HK-2 (cell line): ENCODE measurements at regions not wholly inside any gene's neighbourhood (a gene's known extent, or its start where the extent isn't known, plus 50 kb on each side); places are given as distances from the start of the nearest gene placed in this dataset.

ENCODE experiments used
- DNase-seq: peaks from one replicate; pipeline ENCODE4 v3.0.0-alpha.2; 2018; ENCODE audit not compliant: unreplicated experiment

- no peak for DNase-seq
Observed at GRCh38 chr12:77777274-77777673, 53.4 kb upstream of the NAV3 start.

GRCh38 chr12:77774761-77775160, 55.9 kb upstream of the NAV3 start:
- DNase-seq = no peak

GRCh38 chr12:77772676-77773298, 57.9 kb upstream of the NAV3 start:
- no peak for DNase-seq

DNA sequence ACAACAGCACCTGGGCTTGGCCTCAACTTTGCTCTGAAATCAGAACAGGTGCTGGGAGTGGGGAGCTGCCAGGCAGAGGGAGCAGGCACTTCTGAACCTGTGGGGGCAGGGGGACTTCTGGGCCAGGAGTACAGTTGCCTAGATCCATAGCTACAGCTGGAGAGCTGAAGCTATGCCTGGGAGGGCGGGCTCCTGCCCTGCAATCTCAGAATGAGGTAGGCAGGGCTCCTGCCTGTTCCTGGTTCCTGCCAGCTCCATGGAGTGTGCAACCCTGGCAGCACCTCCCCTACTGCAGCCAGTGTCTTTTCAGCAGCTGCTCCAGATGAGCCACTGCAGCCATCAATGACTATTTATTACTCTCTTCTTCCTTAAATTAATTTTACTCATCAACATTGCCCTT, 62.1 kb upstream of the NAV3 start:
- DNase-seq = no peak

- DNase-seq = no peak
Observed at GRCh38 chr12:77767756-77768343, 62.8 kb upstream of the NAV3 start.

DNA sequence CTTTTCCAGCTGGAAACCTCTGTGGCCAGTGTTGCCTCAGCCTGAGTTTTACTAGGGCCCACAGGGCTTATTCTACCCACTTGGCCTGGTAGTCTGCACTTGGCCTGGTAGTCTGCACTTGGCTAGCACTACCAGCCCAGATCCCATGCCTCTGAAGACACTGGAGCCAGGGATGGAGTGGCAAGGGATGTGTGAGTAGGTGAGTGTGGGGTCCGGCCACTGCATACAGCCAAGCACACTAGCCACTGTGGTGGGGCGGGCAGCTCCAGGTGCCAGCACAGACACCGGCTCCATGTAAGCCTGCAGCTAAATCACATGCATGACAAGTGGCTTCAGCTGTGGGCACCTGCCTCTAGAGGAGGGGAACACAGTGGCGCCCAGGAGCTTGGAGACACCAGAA, 63.4 kb upstream of the NAV3 start:
- DNase-seq = no peak

DNA sequence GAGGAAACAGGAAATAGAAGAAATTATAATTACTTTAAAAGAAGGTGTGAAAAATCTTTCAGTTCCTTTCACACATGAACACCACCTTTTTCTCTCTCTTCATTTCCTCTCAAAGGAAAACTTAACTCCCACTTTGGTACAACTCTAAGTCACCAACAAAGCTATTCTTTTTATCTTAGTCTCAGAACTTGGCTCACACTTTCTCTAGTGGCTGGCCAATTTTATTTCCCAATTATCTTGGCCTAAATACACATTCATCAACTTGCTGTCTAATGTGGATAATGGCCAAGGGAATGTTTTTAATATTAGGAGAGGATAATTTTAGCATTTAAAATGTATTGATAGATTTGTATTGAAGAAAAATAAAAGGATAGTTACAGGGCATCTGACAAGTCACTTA, 64.5 kb upstream of the NAV3 start:
- no peak for DNase-seq

- no peak for DNase-seq
Observed at GRCh38 chr12:77761286-77761685, 69.4 kb upstream of the NAV3 start.

- no peak for DNase-seq
Observed at GRCh38 chr12:77760271-77761025, 70.2 kb upstream of the NAV3 start.

DNA sequence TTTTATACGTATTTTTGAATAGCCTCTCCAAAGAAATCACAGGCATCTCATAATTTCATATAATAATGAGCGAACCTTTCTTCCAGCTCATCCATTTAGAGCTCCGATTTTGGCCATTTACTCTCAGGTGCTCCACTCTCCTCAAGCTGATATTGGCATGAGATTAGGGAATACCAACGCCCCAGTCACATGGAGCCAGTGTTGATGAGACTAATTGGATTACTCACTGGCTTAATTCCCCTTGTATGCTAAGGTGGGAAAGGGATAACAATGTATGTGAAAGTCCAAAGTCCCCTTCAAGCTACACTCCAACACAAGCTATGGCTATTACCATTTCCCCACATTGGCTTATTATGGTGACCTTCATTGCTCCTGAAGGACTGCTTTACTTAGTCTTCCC, 76.6 kb upstream of the NAV3 start:
- no peak for DNase-seq

DNA sequence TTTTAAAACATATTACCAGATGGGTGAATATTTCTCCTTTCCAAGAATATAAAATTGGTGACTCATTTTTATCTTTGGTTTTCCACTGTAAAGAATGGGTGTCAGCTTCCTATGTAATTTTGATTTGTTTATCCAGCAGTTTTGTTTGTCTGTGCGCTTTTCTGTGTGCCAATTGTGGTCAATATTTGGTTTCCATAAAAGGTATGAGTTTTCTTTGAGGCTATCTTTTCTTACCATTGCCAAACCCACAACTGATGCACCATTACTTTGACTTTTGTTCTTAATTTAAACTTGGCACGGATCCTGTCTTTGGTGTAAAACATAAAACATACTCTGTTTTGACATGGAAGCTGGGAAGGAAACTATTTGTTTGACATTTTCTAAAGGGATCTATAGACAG, 78.8 kb upstream of the NAV3 start:
- no peak for DNase-seq

GRCh38 chr12:77746096-77746495, 84.6 kb upstream of the NAV3 start:
- no peak for DNase-seq

DNA sequence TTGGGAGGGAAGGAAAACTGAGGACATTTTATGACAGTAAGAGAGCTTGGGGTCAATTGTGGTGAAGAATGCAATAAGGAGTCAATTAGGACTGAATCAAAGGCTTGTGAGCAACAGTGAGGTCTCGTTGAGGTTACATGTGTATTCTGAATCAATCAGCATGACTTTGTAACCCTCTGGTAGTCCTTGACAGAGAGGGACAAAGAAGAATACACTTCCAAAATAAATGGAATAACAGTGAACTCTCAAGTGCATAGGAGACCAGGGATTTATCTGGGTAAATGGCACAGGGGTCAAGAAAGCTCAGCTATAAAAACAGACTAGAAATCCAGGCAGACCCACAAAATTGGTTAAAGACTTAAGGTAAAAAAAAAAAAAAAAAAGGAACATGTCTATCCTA, 85.1 kb upstream of the NAV3 start:
- DNase-seq = no peak

GRCh38 chr12:77742631-77743030, 88.1 kb upstream of the NAV3 start:
- no peak for DNase-seq

DNA sequence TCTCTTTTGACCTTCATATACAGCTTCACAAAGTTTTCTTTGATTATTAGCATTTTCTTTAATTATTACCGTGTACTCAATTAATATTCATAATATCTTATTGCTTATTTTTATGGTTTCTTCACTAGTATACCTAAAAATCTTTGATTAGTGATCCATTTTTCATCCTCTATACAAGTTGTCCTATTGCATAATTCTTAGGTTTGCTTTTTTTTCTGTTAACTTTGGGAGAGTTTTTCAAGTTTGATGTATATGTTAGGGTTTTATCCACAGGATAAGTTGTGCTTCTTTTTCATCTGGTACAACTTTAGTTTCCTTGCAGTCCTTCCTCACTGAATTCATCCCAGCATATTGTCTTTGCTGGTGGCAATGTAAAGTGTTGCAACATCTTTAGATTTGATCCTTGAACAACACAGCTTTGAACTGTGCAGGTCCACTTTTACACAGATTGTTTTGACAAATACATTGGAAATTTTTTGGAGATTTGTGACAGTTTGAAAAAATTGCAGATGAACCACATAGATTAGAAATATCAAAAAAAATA, 88.6 kb upstream of the NAV3 start:
- DNase-seq = no peak

DNA sequence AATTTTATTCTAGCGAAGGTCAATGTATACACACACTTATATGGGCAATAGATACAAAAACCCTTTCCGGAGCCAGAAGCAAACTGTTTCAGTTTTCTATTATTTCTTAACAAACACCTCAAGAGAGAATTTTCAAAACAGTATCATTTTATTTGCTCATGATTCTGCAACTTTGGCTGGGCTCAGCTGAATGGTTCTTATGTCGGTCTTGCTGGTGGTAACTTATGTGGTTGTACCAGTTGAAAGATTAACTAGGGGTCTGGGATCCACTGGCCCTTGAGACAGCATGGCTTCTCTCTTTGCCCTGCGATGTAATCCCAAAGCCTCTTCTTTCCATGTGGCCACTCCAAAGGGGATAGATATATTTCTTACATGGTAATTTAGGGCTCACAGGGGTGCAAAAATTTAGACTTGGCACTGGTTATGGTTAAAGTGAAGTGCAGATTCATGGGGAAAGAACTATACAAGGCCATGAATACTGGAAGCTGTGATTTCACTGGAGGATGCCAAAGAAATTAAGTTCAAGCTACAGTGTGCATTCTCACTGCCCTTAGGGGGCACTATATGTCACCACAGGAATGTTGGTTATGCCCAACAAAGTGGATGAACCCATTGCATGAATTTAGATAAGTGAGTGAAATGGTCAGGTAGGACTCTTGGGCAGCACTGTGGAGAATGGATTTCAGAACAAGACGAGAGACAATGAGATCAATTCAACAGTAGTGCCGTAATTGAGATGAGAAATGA, 94.3 kb upstream of the NAV3 start:
- DNase-seq = no peak

GRCh38 chr12:77734214-77734883, 96.3 kb upstream of the NAV3 start:
- DNase-seq = no peak

DNA sequence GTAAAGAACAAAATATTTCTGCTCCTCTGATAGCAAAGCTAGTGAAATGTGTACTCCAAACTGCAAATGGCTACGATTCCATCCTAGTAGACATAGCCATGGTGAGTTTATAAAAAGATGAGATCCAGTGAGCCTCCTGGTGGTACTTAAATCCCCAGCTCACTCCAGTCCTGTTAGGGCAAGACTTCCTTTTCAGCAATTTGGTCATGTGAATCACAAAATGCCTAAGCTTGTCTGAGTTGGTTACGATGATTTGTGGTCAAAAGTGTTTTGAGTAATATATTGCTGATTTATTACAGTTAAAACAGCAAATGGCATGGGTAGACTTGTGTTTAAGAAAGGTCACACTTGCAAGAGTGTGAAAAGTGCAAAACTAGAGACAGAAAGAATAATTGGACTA, 102.7 kb upstream of the NAV3 start:
- DNase-seq = no peak

- no peak for DNase-seq
Observed at GRCh38 chr12:77727442-77728001, 103.2 kb upstream of the NAV3 start.

DNA sequence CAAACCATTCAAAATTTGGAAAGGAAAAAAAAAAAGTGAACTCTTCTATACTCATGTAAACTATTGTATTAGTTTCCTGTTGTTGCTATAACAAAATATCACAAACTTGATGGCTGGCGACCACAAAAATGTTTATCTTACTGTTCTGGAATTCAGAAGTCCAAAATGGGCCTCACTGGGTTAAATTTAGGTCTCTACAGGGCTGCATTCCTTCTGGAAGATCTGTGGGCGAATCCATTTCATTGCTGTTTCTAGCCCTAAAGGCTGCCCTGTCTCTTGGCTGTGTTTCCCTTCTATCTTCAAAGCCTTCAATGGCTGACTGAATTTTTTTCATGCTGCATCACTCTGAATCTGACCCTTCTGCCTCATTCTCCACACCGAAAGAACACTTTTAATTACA, 105.1 kb upstream of the NAV3 start:
- no peak for DNase-seq

GRCh38 chr12:77724367-77724957, 106.2 kb upstream of the NAV3 start:
- no peak for DNase-seq
